ENCODE measurements at regions not wholly inside any gene's neighbourhood (a gene's known extent, or its start where the extent isn't known, plus 50 kb on each side); places are given as distances from the start of the nearest gene placed in this dataset.

- no peak for DNase-seq
Measured at GRCh38 chr20:10925767-10926166, 252.0 kb upstream of the JAG1 start.

GRCh38 chr20:10927011-10927583 lies 253.3 kb upstream of the JAG1 start:
- no peak for DNase-seq

GRCh38 chr20:10927936-10928840 lies 254.4 kb upstream of the JAG1 start:
- no peak for DNase-seq

- DNase-seq, result no peak
Measured at GRCh38 chr20:10928841-10929421, 255.1 kb upstream of the JAG1 start.

- no peak for DNase-seq
Measured at GRCh38 chr20:10935658-10936402, 262.0 kb upstream of the JAG1 start.

GRCh38 chr20:10936786-10937185 lies 263.0 kb upstream of the JAG1 start:
- no peak for DNase-seq

- DNase-seq, result no peak
Measured at GRCh38 chr20:10939331-10939941, 265.6 kb upstream of the JAG1 start.

GRCh38 chr20:10940941-10941340 lies 267.1 kb upstream of the JAG1 start:
- no peak for DNase-seq

GRCh38 chr20:10943686-10944265 lies 270.0 kb upstream of the JAG1 start:
- DNase-seq, result no peak

- no peak for DNase-seq
Measured at GRCh38 chr20:10946124-10946880, 272.5 kb upstream of the JAG1 start.

- DNase-seq, result no peak
Measured at GRCh38 chr20:10947726-10948125, 273.9 kb upstream of the JAG1 start.

- no peak for DNase-seq
Measured at GRCh38 chr20:10949930-10950783, 276.4 kb upstream of the JAG1 start.

GRCh38 chr20:10951216-10951615 lies 277.4 kb upstream of the JAG1 start:
- peak; percentile 8 for DNase-seq

GRCh38 chr20:10951904-10952303 lies 278.1 kb upstream of the JAG1 start:
- no peak for DNase-seq

GRCh38 chr20:10953437-10953836 lies 279.6 kb upstream of the JAG1 start:
- no peak for DNase-seq

- no peak for DNase-seq
Measured at GRCh38 chr20:10954137-10954840, 280.5 kb upstream of the JAG1 start.

GRCh38 chr20:10954908-10955580 lies 281.2 kb upstream of the JAG1 start:
- no peak for DNase-seq

GRCh38 chr20:10958279-10958678 lies 284.5 kb upstream of the JAG1 start:
- DNase-seq, result no peak

GRCh38 chr20:10960416-10960815 lies 286.6 kb upstream of the JAG1 start:
- DNase-seq, result no peak

Measured in COR-L47 (cell line).